K562 (cell line): ENCODE measurements at regions not wholly inside any gene's neighbourhood (a gene's known extent, or its start where the extent isn't known, plus 50 kb on each side); places are given as distances from the start of the nearest gene placed in this dataset.

ENCODE experiments used
- ARID4B ChIP-seq: sonication (generic); formaldehyde crosslinking; IDR thresholded peaks from 2 replicates; pipeline ENCODE4 v1.8.0; 2022; ENCODE audit warnings: mild to moderate bottlenecking, missing genetic modification reagents
- BRCA1 ChIP-seq, 2 experiments: fragments of 450-650 bp in 1 of 2; sonication (generic) in 1 of 2; formaldehyde crosslinking in 1 of 2; IDR thresholded peaks; 2 replicates each; pipeline versions ENCODE4 v1.5.0 to v1.6.1; 2017 to 2020; ENCODE audit warnings: mild to moderate bottlenecking in 1 of 2, missing genetic modification reagents in 1 of 2
- CREB3 ChIP-seq: fragments of 450-650 bp; conservative IDR thresholded peaks from 2 replicates; pipeline ENCODE4 v1.6.1; 2016; ENCODE audit warnings: missing genetic modification characterization, low read depth, mild to moderate bottlenecking, missing compliant biosample characterization, moderate library complexity
- CTBP1 ChIP-seq: fragments of 450-650 bp; IDR thresholded peaks from 2 replicates; pipeline ENCODE4 v1.6.1; 2016; ENCODE audit warnings: borderline replicate concordance
- CTCF ChIP-seq, 3 experiments: IDR thresholded peaks in 2 of 3; conservative IDR thresholded peaks in 1 of 3; 2 replicates each; pipeline ENCODE4 v1.5.1; 2011 to 2012; ENCODE audit warnings: low read length in 3 of 3, mild to moderate bottlenecking in 3 of 3, control low read depth in 2 of 3, improper control_type of control experiment in 1 of 3, inconsistent platforms in 1 of 3, low read depth in 1 of 3, mixed read lengths in 1 of 3, moderate library complexity in 1 of 3; ENCODE audit not compliant: insufficient read depth in 2 of 3
- E2F3 ChIP-seq: fragments of 250-450 bp; sonication (Bioruptor Pico); IDR thresholded peaks from 2 replicates; pipeline ENCODE4 v1.4.0; 2020; ENCODE audit warnings: mild to moderate bottlenecking
- FOSL1 ChIP-seq: fragments of 200-800 bp; sonication (Bioruptor generic); conservative IDR thresholded peaks from 2 replicates; pipeline ENCODE4 v1.6.1; 2016; ENCODE audit warnings: missing genetic modification characterization, missing compliant biosample characterization
- HES1 ChIP-seq: fragments of 450-650 bp; IDR thresholded peaks from 2 replicates; pipeline ENCODE4 v1.6.1; 2016; ENCODE audit warnings: low read depth, mild to moderate bottlenecking, moderate library complexity
- HMGXB4 ChIP-seq: sonication (generic); formaldehyde crosslinking; IDR thresholded peaks from 2 replicates; pipeline ENCODE4 v1.8.1; 2023; ENCODE audit warnings: mild to moderate bottlenecking, missing genetic modification reagents
- HNRNPK ChIP-seq: fragments of 200-400 bp; formaldehyde crosslinking; IDR thresholded peaks from one replicate; pipeline ENCODE4 v1.6.1; 2018; ENCODE audit warnings: mild to moderate bottlenecking, low read depth, low read length; ENCODE audit not compliant: poor library complexity, severe bottlenecking
- KLF6 ChIP-seq: fragments of 250-450 bp; sonication (Bioruptor Pico); IDR thresholded peaks from 2 replicates; pipeline ENCODE4 v1.4.0; 2020; ENCODE audit warnings: mild to moderate bottlenecking, moderate library complexity, borderline replicate concordance
- NFRKB ChIP-seq: fragments of 450-650 bp; IDR thresholded peaks from 2 replicates; pipeline ENCODE4 v1.6.1; 2016; ENCODE audit warnings: low read depth
- PRPF4 ChIP-seq: fragments of 200-400 bp; formaldehyde crosslinking; IDR thresholded peaks from one replicate; pipeline ENCODE4 v1.6.1; 2017; ENCODE audit warnings: low read length, low read depth, mild to moderate bottlenecking; ENCODE audit not compliant: insufficient read depth, poor library complexity, severe bottlenecking
- SRF ChIP-seq, 2 experiments: fragments of 250-450, 450-650 bp in 1 of 2; sonication (Bioruptor Pico) in 1 of 2; sonication (generic) in 1 of 2; formaldehyde crosslinking; IDR thresholded peaks; 2 replicates each; pipeline versions ENCODE4 v1.5.0 to v1.5.1; 2020 to 2022; ENCODE audit warnings: mild to moderate bottlenecking in 1 of 2, missing genetic modification reagents in 1 of 2
- TCF3 ChIP-seq: sonication (generic); formaldehyde crosslinking; IDR thresholded peaks from 2 replicates; pipeline ENCODE4 v1.4.0; 2020; ENCODE audit warnings: mild to moderate bottlenecking, missing genetic modification reagents
- ZBTB5 ChIP-seq: fragments of 450-650 bp; IDR thresholded peaks from 2 replicates; pipeline ENCODE4 v1.6.1; 2017; ENCODE audit warnings: antibody characterized with exemption

- TF ChIP-seq CREB3 (tag) (no peak), NFRKB (no peak), PRPF4 (no peak), CTBP1 (peak; percentile 77; the same call in 1 of the 2 replicates), ZBTB5 (no peak), SRF (CRISPR knock-in tag; IDR thresholded peaks at IDR 0.05) (no peak), HES1 (no peak), FOSL1 (tag) (peak; percentile 76), TCF3 (CRISPR knock-in tag) (peak; percentile 23; the same call in 1 of the 2 replicates), ARID4B (CRISPR knock-in tag) (no peak), BRCA1 (IDR thresholded peaks at IDR 0.05) (no peak), BRCA1 (CRISPR knock-in tag; IDR thresholded peaks at IDR 0.05) (no peak), HNRNPK (no peak), KLF6 (CRISPR knock-in tag) (no peak), CTCF (IDR thresholded peaks at IDR 0.05 in 2 of 3, conservative IDR thresholded peaks at IDR 0.05 in 1 of 3; ENCODE audit: insufficient read depth in 2 of 3, low read depth in 1 of 3, low read length in 3 of 3) (no peak), HMGXB4 (CRISPR knock-in tag) (no peak), E2F3 (CRISPR knock-in tag) (no peak)
These were observed 397.3 kb upstream of the PROK2 start (continued) for GRCh38 chr3:72182206-72182605.
